T-helper 2 cell (primary cell): ENCODE measurements at regions not wholly inside any gene's neighbourhood (a gene's known extent, or its start where the extent isn't known, plus 50 kb on each side); places are given as distances from the start of the nearest gene placed in this dataset.

Experiments used
- DNase-seq, 5 experiments: peaks; one replicate each; pipeline versions ENCODE4 v3.0.0 to v3.0.0-alpha.2; 2012 to 2022

GRCh38 chr9:3049636-3050035 lies 205.7 kb upstream of the PUM3 start:
- no peak for DNase-seq

GRCh38 chr9:3047912-3048311 lies 204.0 kb upstream of the PUM3 start:
- no peak for DNase-seq

GRCh38 chr9:3045153-3045552 lies 201.3 kb upstream of the PUM3 start:
- DNase-seq: no peak

- DNase-seq: no peak
Measured at GRCh38 chr9:3043369-3043768, 199.5 kb upstream of the PUM3 start.

GRCh38 chr9:3040761-3041160 lies 196.9 kb upstream of the PUM3 start:
- DNase-seq: no peak

GRCh38 chr9:3036333-3036700 lies 192.4 kb upstream of the PUM3 start:
- no peak for DNase-seq

GRCh38 chr9:3035579-3036332 lies 191.9 kb upstream of the PUM3 start:
- no peak for DNase-seq

- peak in 1 of 5 experiments; percentile 73 for DNase-seq
Measured at GRCh38 chr9:3032898-3033297, 189.0 kb upstream of the PUM3 start.

GRCh38 chr9:3028535-3028934 lies 184.6 kb upstream of the PUM3 start:
- no peak for DNase-seq

GRCh38 chr9:3027210-3027609 lies 183.3 kb upstream of the PUM3 start:
- DNase-seq: no peak

GRCh38 chr9:3023449-3023848 lies 179.6 kb upstream of the PUM3 start:
- DNase-seq: no peak

GRCh38 chr9:3018691-3019230 lies 174.9 kb upstream of the PUM3 start:
- no peak for DNase-seq

GRCh38 chr9:3018071-3018470 lies 174.2 kb upstream of the PUM3 start:
- DNase-seq: no peak

- no peak for DNase-seq
Measured at GRCh38 chr9:3014178-3014577, 170.3 kb upstream of the PUM3 start.

GRCh38 chr9:3012842-3013241 lies 168.9 kb upstream of the PUM3 start:
- DNase-seq: no peak

GRCh38 chr9:3012245-3012644 lies 168.3 kb upstream of the PUM3 start:
- DNase-seq: no peak

- DNase-seq: no peak
Measured at GRCh38 chr9:3008091-3008490, 164.2 kb upstream of the PUM3 start.

GRCh38 chr9:3007326-3007725 lies 163.4 kb upstream of the PUM3 start:
- DNase-seq: no peak

GRCh38 chr9:3006851-3007250 lies 163.0 kb upstream of the PUM3 start:
- DNase-seq: no peak

GRCh38 chr9:3004572-3004971 lies 160.7 kb upstream of the PUM3 start:
- DNase-seq: no peak

GRCh38 chr9:3001311-3001710 lies 157.4 kb upstream of the PUM3 start:
- no peak for DNase-seq

- DNase-seq: peak in 1 of 5 experiments; percentile 4
Measured at GRCh38 chr9:2992427-2992826, 148.5 kb upstream of the PUM3 start.

- peak in 1 of 5 experiments; percentile 3 for DNase-seq
Measured at GRCh38 chr9:2991292-2991691, 147.4 kb upstream of the PUM3 start.

- DNase-seq: no peak
Measured at GRCh38 chr9:2987679-2988078, 143.8 kb upstream of the PUM3 start.

GRCh38 chr9:2985343-2985742 lies 141.4 kb upstream of the PUM3 start:
- DNase-seq: no peak
